ENCODE measurements at regions not wholly inside any gene's neighbourhood (a gene's known extent, or its start where the extent isn't known, plus 50 kb on each side); places are given as distances from the start of the nearest gene placed in this dataset.

- TF ChIP-seq FOS (IDR thresholded peaks at IDR 0.05; ENCODE audit: low read depth, low read length) (no peak), ELK1 (IDR thresholded peaks at IDR 0.05; ENCODE audit: borderline replicate concordance, low read depth, low read length) (no peak), CHD1 (IDR thresholded peaks at IDR 0.05; ENCODE audit: low read depth, low read length) (no peak), NFE2L2 (IDR thresholded peaks at IDR 0.05; ENCODE audit: low read depth, low read length) (no peak), USF2 (IDR thresholded peaks at IDR 0.05; ENCODE audit: low read depth, low read length) (no peak), SMC3 (IDR thresholded peaks at IDR 0.05; ENCODE audit: low read depth, low read length) (no peak), MAZ (IDR thresholded peaks at IDR 0.05; ENCODE audit: borderline replicate concordance, low read depth, low read length) (no peak), BHLHE40 (IDR thresholded peaks at IDR 0.05; ENCODE audit: low read depth, low read length) (no peak), POLR2A (IDR thresholded peaks at IDR 0.05; ENCODE audit: low read depth, low read length) (no peak), RFX5 (IDR thresholded peaks at IDR 0.05; ENCODE audit: low read depth, low read length) (no peak)
- H3K9me1 ChIP-seq (ENCODE audit: insufficient read depth, low read length) = no peaks in the 10 kb centered on the region
- no peaks in the 10 kb centered on the region for H3K9me3 ChIP-seq (ENCODE audit: control insufficient read depth, insufficient read depth, low read length)
- H4K8ac ChIP-seq (ENCODE audit: low read depth in 2 of 2, low read length in 2 of 2) = no peak overlapping the region
- no peak for DNase-seq
- no peak overlapping the region for H2AK9ac ChIP-seq (replicated peaks; ENCODE audit: low read depth, low read length, poor library complexity)
- H2BK15ac ChIP-seq (ENCODE audit: low read depth, low read length) = no peak overlapping the region
- H3K27ac ChIP-seq (ENCODE audit: insufficient read depth, low read length) = no peak overlapping the region
- H3K4me2 ChIP-seq (ENCODE audit: low read depth, low read length) = no peak overlapping the region
- H4K91ac ChIP-seq (ENCODE audit: insufficient read depth, low read depth, low read length) = no peak overlapping the region
- H2AK5ac ChIP-seq (ENCODE audit: low read depth, low read length) = no peak overlapping the region
- H3K56ac ChIP-seq (ENCODE audit: extremely low read depth, insufficient read depth, low read length) = no peak overlapping the region
- no peak overlapping the region for H3K14ac ChIP-seq (replicated peaks; ENCODE audit: low read depth, low read length)
- intact Hi-C loops (cut with micrococcal nuclease) = no loop called here
- H3K4me1 ChIP-seq (ENCODE audit: control insufficient read depth, insufficient read depth, low read length) = no peaks in the 10 kb centered on the region
- no peak overlapping the region for H3K18ac ChIP-seq (ENCODE audit: low read depth, low read length)
- H4K20me1 ChIP-seq (ENCODE audit: insufficient read depth, low read length) = no peaks in the 10 kb centered on the region
- ChIA-PET CTCF (interaction anchor here (0.6 kb wide), 1 partner anchor 10 kb away, joined by 3 read pairs; no protein-coding TSS in a partner anchor), POLR2A (ENCODE audit: unreplicated experiment) (no interaction called here)
- no peak overlapping the region for H3K4ac ChIP-seq (ENCODE audit: low read depth, low read length)
- H3K27me3 ChIP-seq (ENCODE audit: control insufficient read depth, insufficient read depth, low read length) = no peaks in the 10 kb centered on the region; the same call in 1 of the 2 replicates
- no peak overlapping the region for H2BK20ac ChIP-seq (ENCODE audit: low read depth, low read length)
- H3K23ac ChIP-seq (ENCODE audit: low read depth, low read length) = no peak overlapping the region
- ATAC-seq (ENCODE audit: low read depth) = no peak
- BruUV-seq (replicated peaks) = no TSS peak
- no peak overlapping the region for H2BK5ac ChIP-seq (ENCODE audit: low read depth, low read length, poor library complexity, severe bottlenecking)
- no peak overlapping the region for H4K5ac ChIP-seq (ENCODE audit: low read depth, low read length)
- H3K79me1 ChIP-seq (ENCODE audit: low read depth in 1 of 2, low read length in 2 of 2) = no peaks in the 10 kb centered on the region
- in situ Hi-C loops (cut with MboI; ENCODE audit: low sequenced_read_pairs) = no loop called here
- no peak overlapping the region for H2BK120ac ChIP-seq (ENCODE audit: low read depth, low read length)
- H3K9ac ChIP-seq (ENCODE audit: low read depth, low read length) = no peak overlapping the region
- WGBS, 2 experiments (ENCODE audit: extremely low coverage in 2 of 2, insufficient read length in 1 of 2) = no CpG with 5 or more reads among the region's 1 CpG
- no peak overlapping the region for H2AFZ ChIP-seq (replicated peaks; ENCODE audit: low read length, poor library complexity)
- H3K4me3 ChIP-seq (ENCODE audit: insufficient read depth, low read depth, low read length) = no peak overlapping the region
- dilution Hi-C loops (cut with HindIII; ENCODE audit: low sequenced_read_pairs, unreplicated experiment) = no loop called here
- H3K36me3 ChIP-seq (ENCODE audit: control insufficient read depth, insufficient read depth, low read length) = no peaks in the 10 kb centered on the region
Observed at GRCh38 chr1:116226017-116226416, 114.8 kb downstream of the MAB21L3 start.
